OCI-LY7 (cell line): ENCODE measurements at regions not wholly inside any gene's neighbourhood (a gene's known extent, or its start where the extent isn't known, plus 50 kb on each side); places are given as distances from the start of the nearest gene placed in this dataset.

Experiments used
- BruUV-seq: library from RNA; stranded (reverse); fragments of 400-500 nt; replicated peaks from 2 replicates; lab custom pipeline; 2021; lab: Mats Ljungman, UMichigan
- CTCF ChIA-PET: fragments of 300-600 bp; sonication (Branson Sonifier 250); formaldehyde crosslinking; loops from one replicate; lab custom pipeline; 2022; ENCODE audit warnings: antibody characterized with exemption; ENCODE audit not compliant: unreplicated experiment; lab: Charles Lee
- POLR2A ChIA-PET: fragments of 300-600 bp; sonication (Branson Sonifier 250); formaldehyde crosslinking; loops from one replicate; lab custom pipeline; 2022; ENCODE audit warnings: antibody characterized with exemption; lab: Charles Lee
- DNase-seq: peaks from one replicate; pipeline ENCODE4 v3.0.0-alpha.2; 2015; ENCODE audit warnings: low spot score
- H2AFZ ChIP-seq: fragments of 200-600 bp; sonication (generic), shearing (Covaris generic); 2 replicates; pipeline ENCODE4 v1.6.1; 2014; ENCODE audit warnings: mild to moderate bottlenecking, antibody characterized with exemption, low read length, moderate library complexity
- H3K27ac ChIP-seq: fragments of 200-600 bp; sonication (generic); 2 replicates; pipeline ENCODE4 v1.5.1; 2014; ENCODE audit warnings: mixed run types, low read depth, mild to moderate bottlenecking, moderate library complexity, low read length, inconsistent platforms; ENCODE audit not compliant: poor library complexity, severe bottlenecking
- H3K36me3 ChIP-seq: fragments of 200-600 bp; sonication (generic); 2 replicates; pipeline ENCODE4 v1.6.1; 2014; ENCODE audit warnings: mild to moderate bottlenecking, antibody characterized with exemption, low read length, moderate library complexity, mixed read lengths; ENCODE audit not compliant: insufficient read depth
- H3K4me1 ChIP-seq: fragments of 200-600 bp; sonication (generic); 2 replicates; pipeline ENCODE4 v1.5.1; 2014; ENCODE audit warnings: mild to moderate bottlenecking, low read length; ENCODE audit not compliant: insufficient read depth, poor library complexity, severe bottlenecking
- H3K4me2 ChIP-seq: fragments of 200-600 bp; sonication (generic); 2 replicates; pipeline ENCODE4 v1.6.1; 2014; ENCODE audit warnings: mild to moderate bottlenecking, low read length
- H3K4me3 ChIP-seq: fragments of 200-600 bp; sonication (generic); 2 replicates; pipeline ENCODE4 v1.5.1; 2014; ENCODE audit warnings: mild to moderate bottlenecking, low read depth, low read length; ENCODE audit not compliant: poor library complexity, severe bottlenecking
- H3K79me2 ChIP-seq: fragments of 200-600 bp; sonication (generic); 2 replicates; pipeline ENCODE4 v1.6.1; 2016; ENCODE audit warnings: low read depth, mild to moderate bottlenecking, low read length, moderate library complexity, mixed read lengths; ENCODE audit not compliant: insufficient read depth
- H3K9me2 ChIP-seq: fragments of 200-600 bp; sonication (generic); 2 replicates; pipeline ENCODE4 v1.6.1; 2016; ENCODE audit warnings: mild to moderate bottlenecking, low read length, mixed read lengths; ENCODE audit not compliant: insufficient read depth
- H3K9me3 ChIP-seq: fragments of 200-600 bp; sonication (generic); 2 replicates; pipeline ENCODE4 v1.6.1; 2014; ENCODE audit warnings: mild to moderate bottlenecking, mixed run types, low read length, mixed read lengths
- H4K20me1 ChIP-seq: fragments of 200-600 bp; sonication (generic); 2 replicates; pipeline ENCODE4 v1.6.1; 2014; ENCODE audit warnings: mild to moderate bottlenecking, antibody characterized with exemption, low read length, moderate library complexity, mixed read lengths; ENCODE audit not compliant: insufficient read depth
- CTCF ChIP-seq: fragments of 200-600 bp; sonication (generic); conservative IDR thresholded peaks from 2 replicates; pipeline ENCODE4 v1.5.1; 2014; ENCODE audit warnings: mild to moderate bottlenecking, antibody characterized with exemption, low read length, moderate library complexity, mixed read lengths
- EZH2phosphoT487 ChIP-seq: fragments of 200-600 bp; sonication (generic); IDR thresholded peaks from 2 replicates; pipeline ENCODE4 v1.6.1; 2018; ENCODE audit warnings: low read depth, borderline replicate concordance, mild to moderate bottlenecking, mixed run types, antibody characterized with exemption, low read length, moderate library complexity, mixed read lengths
- intact Hi-C: fragments of 100-400 bp; cut with micrococcal nuclease; formaldehyde crosslinking; loops from one replicate; pipeline ENCODE4 v1.10.0; 2022; ENCODE audit not compliant: unreplicated experiment

- Histone ChIP-seq H3K4me3 (no peak overlapping the region), H3K9me2 (no peaks in the 10 kb centered on the region), H3K79me2 (no peaks in the 10 kb centered on the region), H3K4me1 (no peaks in the 10 kb centered on the region), H2AFZ (no peak overlapping the region), H4K20me1 (no peaks in the 10 kb centered on the region), H3K4me2 (no peak overlapping the region), H3K36me3 (no peaks in the 10 kb centered on the region), H3K9me3 (no peaks in the 10 kb centered on the region), H3K27ac (no peak overlapping the region)
- no TSS peak for BruUV-seq
- no peak for TF ChIP-seq CTCF
- TF ChIP-seq EZH2phosphoT487, result no peak
- POLR2A ChIA-PET, result no interaction called here
- intact Hi-C loops, result no loop called here
- DNase-seq, result no peak
- CTCF ChIA-PET, result no interaction called here
Measured at GRCh38 chr13:65188721-65189120, 2041.4 kb downstream of the PCDH9 start.

- CTCF ChIA-PET, result no interaction called here
- POLR2A ChIA-PET, result no interaction called here
- intact Hi-C loops, result no loop called here
- Histone ChIP-seq H3K9me3 (no peaks in the 10 kb centered on the region), H3K4me2 (no peak overlapping the region), H3K4me1 (no peaks in the 10 kb centered on the region), H3K27ac (no peak overlapping the region), H4K20me1 (no peaks in the 10 kb centered on the region), H2AFZ (no peak overlapping the region), H3K79me2 (no peaks in the 10 kb centered on the region), H3K36me3 (no peaks in the 10 kb centered on the region), H3K4me3 (no peak overlapping the region), H3K9me2 (no peaks in the 10 kb centered on the region)
- TF ChIP-seq CTCF (no peak), EZH2phosphoT487 (no peak)
- no TSS peak for BruUV-seq
- no peak for DNase-seq
Measured at GRCh38 chr13:65168026-65168425, 2062.1 kb downstream of the PCDH9 start.

GRCh38 chr13:65166675-65167074 is 2063.5 kb downstream of the PCDH9 start:
- no TSS peak for BruUV-seq
- DNase-seq, result no peak
- TF ChIP-seq EZH2phosphoT487 (no peak), CTCF (no peak)
- Histone ChIP-seq H2AFZ (no peak overlapping the region), H3K36me3 (no peaks in the 10 kb centered on the region), H4K20me1 (no peaks in the 10 kb centered on the region), H3K4me1 (no peaks in the 10 kb centered on the region), H3K4me2 (no peak overlapping the region), H3K9me2 (no peaks in the 10 kb centered on the region), H3K9me3 (no peaks in the 10 kb centered on the region), H3K4me3 (no peak overlapping the region), H3K27ac (no peak overlapping the region), H3K79me2 (no peaks in the 10 kb centered on the region)
- POLR2A ChIA-PET, result no interaction called here
- CTCF ChIA-PET, result no interaction called here
- intact Hi-C loops, result no loop called here
